ENCODE measurements at regions not wholly inside any gene's neighbourhood (a gene's known extent, or its start where the extent isn't known, plus 50 kb on each side); places are given as distances from the start of the nearest gene placed in this dataset.

GRCh38 chr9:87826331-87826730, 56.3 kb upstream of the SPATA31E1 start:
- POLR2A ChIA-PET (ENCODE audit: unreplicated experiment) = interaction anchor here (0.7 kb wide), 1 partner anchor 1314 kb away, joined by 4 read pairs; no protein-coding TSS in a partner anchor
- intact Hi-C loops (cut with micrococcal nuclease; ENCODE audit: unreplicated experiment) = no loop called here
- BruUV-seq (replicated peaks) = no TSS peak

GRCh38 chr9:87827341-87827740, 55.3 kb upstream of the SPATA31E1 start:
- DNase-seq = peak in 1 of 2 experiments; percentile 68

More at GRCh38 chr9:87826331-87826730, 56.3 kb upstream of the SPATA31E1 start:
- Histone ChIP-seq H3K9me2 (ENCODE audit: insufficient read depth) (no peaks in the 10 kb centered on the region), H4K20me1 (ENCODE audit: insufficient read depth) (no peaks in the 10 kb centered on the region), H3K4me3 (no peak overlapping the region), H3K4me1 (replicated peaks; ENCODE audit: insufficient read depth) (peaks cover 18% of the 10 kb centered on the region), H3K9me3 (ENCODE audit: insufficient read depth, low read depth) (no peaks in the 10 kb centered on the region), H3K27me3 (ENCODE audit: insufficient read depth, low read depth) (no peaks in the 10 kb centered on the region), H2AFZ (no peak overlapping the region), H3K4me2 (0 out of 2 replicates have a peak overlapping the region, but pooled peaks have one; percentile 21), H3K79me2 (ENCODE audit: low read depth) (no peaks in the 10 kb centered on the region), H3K27ac (no peak overlapping the region), H3F3A (ENCODE audit: insufficient read depth, low read depth) (peaks cover 14% of the 10 kb centered on the region; the same call in 1 of the 2 replicates), H3K36me3 (ENCODE audit: low read depth) (no peaks in the 10 kb centered on the region)
- CTCF ChIA-PET = no interaction called here
- DNase-seq = no peak
- TF ChIP-seq CTCF (conservative IDR thresholded peaks at IDR 0.05) (no peak), EZH2 (IDR thresholded peaks at IDR 0.05; ENCODE audit: low read depth) (no peak)

GRCh38 chr9:87829756-87830155, 52.9 kb upstream of the SPATA31E1 start:
- ChIA-PET POLR2A (ENCODE audit: unreplicated experiment) (no interaction called here), CTCF (interaction anchor here (0.6 kb wide), 1 partner anchor 9 kb away, joined by 4 read pairs; no protein-coding TSS in a partner anchor)
- Histone ChIP-seq H3K36me3 (ENCODE audit: low read depth) (no peaks in the 10 kb centered on the region), H2AFZ (no peak overlapping the region), H3K79me2 (ENCODE audit: low read depth) (no peaks in the 10 kb centered on the region), H3K4me1 (replicated peaks; ENCODE audit: insufficient read depth) (peaks cover 18% of the 10 kb centered on the region), H3K9me3 (ENCODE audit: insufficient read depth, low read depth) (no peaks in the 10 kb centered on the region), H4K20me1 (ENCODE audit: insufficient read depth) (no peaks in the 10 kb centered on the region), H3K27me3 (ENCODE audit: insufficient read depth, low read depth) (no peaks in the 10 kb centered on the region), H3K27ac (no peak overlapping the region), H3F3A (ENCODE audit: insufficient read depth, low read depth) (peaks cover 14% of the 10 kb centered on the region; the same call in 1 of the 2 replicates), H3K4me2 (no peak overlapping the region), H3K4me3 (no peak overlapping the region), H3K9me2 (ENCODE audit: insufficient read depth) (no peaks in the 10 kb centered on the region)
- no TSS peak for BruUV-seq (replicated peaks)
- no peak for DNase-seq
- TF ChIP-seq CTCF (conservative IDR thresholded peaks at IDR 0.05) = no peak
- no peak for TF ChIP-seq EZH2 (IDR thresholded peaks at IDR 0.05; ENCODE audit: low read depth)
- intact Hi-C loops (cut with micrococcal nuclease; ENCODE audit: unreplicated experiment) = no loop called here

More at GRCh38 chr9:87827341-87827740, 55.3 kb upstream of the SPATA31E1 start:
- H3K27me3 ChIP-seq (ENCODE audit: insufficient read depth, low read depth) = no peaks in the 10 kb centered on the region
- TF ChIP-seq EZH2 (IDR thresholded peaks at IDR 0.05; ENCODE audit: low read depth) = no peak
- TF ChIP-seq CTCF (conservative IDR thresholded peaks at IDR 0.05) = no peak
- H3K36me3 ChIP-seq (ENCODE audit: low read depth) = no peaks in the 10 kb centered on the region
- peaks cover 18% of the 10 kb centered on the region for H3K4me1 ChIP-seq (replicated peaks; ENCODE audit: insufficient read depth)
- no TSS peak for BruUV-seq (replicated peaks)
- peaks cover 14% of the 10 kb centered on the region; the same call in 1 of the 2 replicates for H3F3A ChIP-seq (ENCODE audit: insufficient read depth, low read depth)
- H3K27ac ChIP-seq = peak overlapping the region; percentile 20; the same call in 1 of the 2 replicates
- peak overlapping the region; percentile 34; the same call in 1 of the 2 replicates for H2AFZ ChIP-seq
- intact Hi-C loops (cut with micrococcal nuclease; ENCODE audit: unreplicated experiment) = no loop called here
- no peaks in the 10 kb centered on the region for H3K79me2 ChIP-seq (ENCODE audit: low read depth)
- no peaks in the 10 kb centered on the region for H3K9me3 ChIP-seq (ENCODE audit: insufficient read depth, low read depth)
- no peaks in the 10 kb centered on the region for H3K9me2 ChIP-seq (ENCODE audit: insufficient read depth)
- no peak overlapping the region for H3K4me3 ChIP-seq
- CTCF ChIA-PET = no interaction called here
- no peaks in the 10 kb centered on the region for H4K20me1 ChIP-seq (ENCODE audit: insufficient read depth)
- POLR2A ChIA-PET (ENCODE audit: unreplicated experiment) = interaction anchor here (0.7 kb wide), 1 partner anchor 920 kb away, joined by 4 read pairs; no protein-coding TSS in a partner anchor
- H3K4me2 ChIP-seq = 0 out of 2 replicates have a peak overlapping the region, but pooled peaks have one; percentile 21

Measured in PC-9 (cell line).